GM21529 (cell line): ENCODE measurements at regions not wholly inside any gene's neighbourhood (a gene's known extent, or its start where the extent isn't known, plus 50 kb on each side); places are given as distances from the start of the nearest gene placed in this dataset.
"Not testable (repeated sequence)": the region's sequence is repeated elsewhere in the genome, so short reads cannot be mapped to it uniquely, and the experiment has no call there.

Experiments used
- ATAC-seq: cut with Tn5 transposase; IDR thresholded peaks from one replicate; pipeline ENCODE4 v1.9.1; 2021; ENCODE audit not compliant: unreplicated experiment

- ATAC-seq = not testable (repeated sequence)
These were observed 321.0 kb upstream of the FRG1 start for GRCh38 chr4:189619441-189620250.

- ATAC-seq = not testable (repeated sequence)
These were observed 318.1 kb upstream of the FRG1 start for GRCh38 chr4:189622574-189622973.

- not testable (repeated sequence) for ATAC-seq
These were observed 313.6 kb upstream of the FRG1 start for GRCh38 chr4:189627041-189627440.

GRCh38 chr4:189629733-189630132, 310.9 kb upstream of the FRG1 start:
- ATAC-seq = not testable (repeated sequence)

GRCh38 chr4:189630913-189631567, 309.6 kb upstream of the FRG1 start:
- peak; percentile 88 for ATAC-seq

- not testable (repeated sequence) for ATAC-seq
These were observed 309.1 kb upstream of the FRG1 start for GRCh38 chr4:189631568-189631916.

GRCh38 chr4:189650436-189650835, 290.2 kb upstream of the FRG1 start:
- not testable (repeated sequence) for ATAC-seq

- not testable (repeated sequence) for ATAC-seq
These were observed 287.5 kb upstream of the FRG1 start for GRCh38 chr4:189653130-189653653.

- not testable (repeated sequence) for ATAC-seq
These were observed 286.7 kb upstream of the FRG1 start for GRCh38 chr4:189653983-189654382.

- not testable (repeated sequence) for ATAC-seq
These were observed 286.3 kb upstream of the FRG1 start for GRCh38 chr4:189654396-189654795.

- not testable (repeated sequence) for ATAC-seq
These were observed 284.9 kb upstream of the FRG1 start for GRCh38 chr4:189655817-189656216.

- ATAC-seq = no peak
These were observed 284.0 kb upstream of the FRG1 start for GRCh38 chr4:189656641-189657040.

- not testable (repeated sequence) for ATAC-seq
These were observed 282.4 kb upstream of the FRG1 start for GRCh38 chr4:189658259-189658658.

GRCh38 chr4:189658831-189659230, 281.8 kb upstream of the FRG1 start:
- ATAC-seq = not testable (repeated sequence)

GRCh38 chr4:189659287-189659686, 281.4 kb upstream of the FRG1 start:
- ATAC-seq = no peak

- no peak for ATAC-seq
These were observed 279.8 kb upstream of the FRG1 start for GRCh38 chr4:189660722-189661360.

- no peak for ATAC-seq
These were observed 275.9 kb upstream of the FRG1 start for GRCh38 chr4:189664693-189665250.

- not testable (repeated sequence) for ATAC-seq
These were observed 274.9 kb upstream of the FRG1 start for GRCh38 chr4:189665712-189666305.

GRCh38 chr4:189667386-189667785, 273.3 kb upstream of the FRG1 start:
- ATAC-seq = not testable (repeated sequence)

- ATAC-seq = not testable (repeated sequence)
These were observed 242.9 kb upstream of the FRG1 start for GRCh38 chr4:189697675-189698245.
